ENCODE measurements at regions not wholly inside any gene's neighbourhood (a gene's known extent, or its start where the extent isn't known, plus 50 kb on each side); places are given as distances from the start of the nearest gene placed in this dataset.

DNA sequence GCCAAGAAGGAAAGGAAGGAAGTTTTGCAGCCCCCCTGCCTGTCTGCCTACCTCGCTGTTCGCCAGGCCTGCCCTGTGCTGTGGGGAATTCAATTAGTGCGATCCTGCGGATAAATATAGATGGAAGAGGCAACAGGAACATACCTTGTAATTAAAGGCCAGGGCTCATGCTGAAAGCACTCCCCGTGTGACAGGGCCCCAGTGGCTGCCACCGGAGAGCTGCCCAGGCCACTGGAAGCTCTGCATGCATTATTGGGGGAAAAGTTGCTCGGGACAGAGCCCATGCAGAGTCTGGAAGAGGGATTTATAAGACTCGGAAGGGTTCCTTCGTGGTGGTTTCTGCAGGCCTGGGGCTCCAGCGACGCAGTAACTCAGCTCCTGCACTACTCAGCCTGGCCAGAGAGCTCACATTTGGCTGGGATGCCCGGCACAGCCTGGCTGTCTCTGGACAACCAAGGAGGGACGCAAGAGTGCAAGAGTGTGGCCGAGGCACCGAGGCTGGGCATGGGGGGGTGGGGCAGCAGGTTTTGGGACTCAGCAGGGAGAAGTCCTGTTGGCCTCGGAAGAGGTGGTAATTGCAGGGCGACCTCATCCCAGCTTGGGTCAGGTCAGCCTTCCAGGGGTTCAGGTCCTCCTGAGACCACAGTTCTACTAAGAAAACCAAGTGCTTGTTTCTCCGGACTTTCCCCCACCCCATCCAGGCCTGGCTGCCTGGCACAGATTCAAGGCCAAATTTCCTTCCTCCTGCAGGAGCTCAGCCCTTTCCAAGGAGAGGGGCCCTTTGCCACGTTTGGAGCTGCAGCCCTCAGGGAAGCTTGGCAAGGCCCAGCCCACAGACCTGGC lies 68.1 kb upstream of the GGTA1 start:
- peaks cover 6% of the 10 kb centered on the region; the same call in 1 of the 2 replicates for H3K36me3 ChIP-seq
- TF ChIP-seq CTCF (IDR thresholded peaks at IDR 0.05; ENCODE audit: low read depth, low read length), result 0 out of 2 replicates have a peak, but pooled peaks have one; percentile 4
- peak overlapping the region; percentile 53 for H3K4me3 ChIP-seq (ENCODE audit: low read depth, low read length)
- no peaks in the 10 kb centered on the region for H3K27me3 ChIP-seq (ENCODE audit: insufficient read depth, low read depth, severe bottlenecking)
- no peaks in the 10 kb centered on the region for H3K9me3 ChIP-seq (ENCODE audit: severe bottlenecking)
- H3K27ac ChIP-seq, result peak overlapping the region; percentile 75
- peak; percentile 48 for DNase-seq

DNA sequence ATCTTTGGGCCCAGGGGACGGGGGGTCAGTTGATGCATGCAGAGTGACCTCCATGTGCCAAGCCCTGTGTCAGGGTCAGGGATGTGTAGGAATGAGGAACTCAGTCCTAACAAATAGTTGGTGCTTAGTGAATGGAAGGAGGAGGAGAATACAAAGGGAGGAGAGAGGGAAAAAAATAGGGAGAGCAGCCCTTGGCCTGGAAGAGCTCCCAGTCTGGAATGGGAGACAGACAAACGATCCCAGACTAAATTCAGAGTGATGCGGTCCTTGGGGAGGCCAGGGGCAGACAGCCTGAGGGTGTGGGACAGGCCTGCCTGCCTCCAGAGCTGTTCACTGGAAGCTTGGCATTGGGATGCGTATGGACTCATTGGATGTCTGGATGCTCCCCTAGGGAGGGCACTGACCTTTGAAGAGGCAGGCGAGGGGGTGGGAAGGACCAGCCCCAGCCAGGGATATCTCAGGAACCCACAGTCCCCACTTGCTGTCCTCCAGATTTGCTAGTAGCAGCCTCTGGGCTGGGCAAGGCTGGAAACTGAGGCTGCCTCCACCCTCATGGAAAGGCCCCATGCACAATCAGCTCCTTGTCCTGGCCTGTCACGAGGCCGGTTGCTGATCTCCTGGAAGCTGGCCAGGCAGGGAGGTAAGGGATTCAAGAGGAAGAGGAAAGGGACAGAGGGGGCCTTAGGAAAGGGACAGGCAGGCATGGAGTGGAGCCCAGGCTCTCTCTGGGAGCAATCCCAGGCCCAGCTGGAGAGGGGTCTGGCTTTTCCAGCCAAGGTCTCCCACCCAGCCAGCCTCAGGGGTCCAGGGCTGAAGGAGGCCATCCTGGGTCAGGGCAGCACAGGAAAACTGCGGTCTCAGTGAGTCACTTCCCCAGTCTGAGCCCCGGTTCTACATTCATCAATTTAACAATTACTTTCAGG lies 69.0 kb upstream of the GGTA1 start:
- no peak for DNase-seq
- Histone ChIP-seq H3K4me3 (ENCODE audit: low read depth, low read length) (no peak overlapping the region), H3K9me3 (ENCODE audit: severe bottlenecking) (no peaks in the 10 kb centered on the region), H3K27me3 (ENCODE audit: insufficient read depth, low read depth, severe bottlenecking) (no peaks in the 10 kb centered on the region), H3K36me3 (peaks cover 6% of the 10 kb centered on the region; the same call in 1 of the 2 replicates), H3K27ac (no peak overlapping the region; the same call in 1 of the 2 replicates)
- TF ChIP-seq CTCF (IDR thresholded peaks at IDR 0.05; ENCODE audit: low read depth, low read length), result no peak

DNA sequence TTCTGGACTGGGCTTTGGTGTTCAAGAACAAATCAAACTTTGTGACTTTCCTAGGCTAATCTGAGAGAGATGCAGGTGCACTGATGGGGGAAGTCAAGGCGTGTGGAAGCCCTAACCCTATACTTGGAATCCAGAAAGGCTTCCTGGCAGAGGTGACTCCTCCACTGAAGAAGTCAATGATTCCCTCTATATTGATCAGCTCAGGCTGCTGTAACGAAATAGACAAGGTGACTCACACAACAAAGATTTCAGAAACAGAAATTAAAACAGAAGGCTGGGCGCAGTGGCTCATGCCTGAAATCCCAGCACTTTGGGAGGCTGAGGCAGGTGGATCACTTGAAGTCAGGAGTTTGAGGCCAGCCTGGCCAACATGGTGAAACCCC lies 69.6 kb upstream of the GGTA1 start:
- no peak overlapping the region for H3K27ac ChIP-seq
- DNase-seq, result no peak

GRCh38 chr9:121572581-121572980 lies 72.9 kb upstream of the GGTA1 start:
- Histone ChIP-seq H3K36me3 (peaks cover 6% of the 10 kb centered on the region; the same call in 1 of the 2 replicates), H3K4me3 (ENCODE audit: low read depth, low read length) (no peak overlapping the region), H3K27me3 (ENCODE audit: insufficient read depth, low read depth, severe bottlenecking) (no peaks in the 10 kb centered on the region), H3K27ac (0 out of 2 replicates have a peak overlapping the region, but pooled peaks have one; percentile 3), H3K9me3 (ENCODE audit: severe bottlenecking) (no peaks in the 10 kb centered on the region)
- DNase-seq, result peak; percentile 62
- no peak for TF ChIP-seq CTCF (IDR thresholded peaks at IDR 0.05; ENCODE audit: low read depth, low read length)

More for the DNA sequence above, 69.6 kb upstream of the GGTA1 start:
- Histone ChIP-seq H3K36me3 (peaks cover 6% of the 10 kb centered on the region; the same call in 1 of the 2 replicates), H3K9me3 (ENCODE audit: severe bottlenecking) (no peaks in the 10 kb centered on the region), H3K4me3 (ENCODE audit: low read depth, low read length) (no peak overlapping the region), H3K27me3 (ENCODE audit: insufficient read depth, low read depth, severe bottlenecking) (no peaks in the 10 kb centered on the region)
- TF ChIP-seq CTCF (IDR thresholded peaks at IDR 0.05; ENCODE audit: low read depth, low read length), result no peak

DNA sequence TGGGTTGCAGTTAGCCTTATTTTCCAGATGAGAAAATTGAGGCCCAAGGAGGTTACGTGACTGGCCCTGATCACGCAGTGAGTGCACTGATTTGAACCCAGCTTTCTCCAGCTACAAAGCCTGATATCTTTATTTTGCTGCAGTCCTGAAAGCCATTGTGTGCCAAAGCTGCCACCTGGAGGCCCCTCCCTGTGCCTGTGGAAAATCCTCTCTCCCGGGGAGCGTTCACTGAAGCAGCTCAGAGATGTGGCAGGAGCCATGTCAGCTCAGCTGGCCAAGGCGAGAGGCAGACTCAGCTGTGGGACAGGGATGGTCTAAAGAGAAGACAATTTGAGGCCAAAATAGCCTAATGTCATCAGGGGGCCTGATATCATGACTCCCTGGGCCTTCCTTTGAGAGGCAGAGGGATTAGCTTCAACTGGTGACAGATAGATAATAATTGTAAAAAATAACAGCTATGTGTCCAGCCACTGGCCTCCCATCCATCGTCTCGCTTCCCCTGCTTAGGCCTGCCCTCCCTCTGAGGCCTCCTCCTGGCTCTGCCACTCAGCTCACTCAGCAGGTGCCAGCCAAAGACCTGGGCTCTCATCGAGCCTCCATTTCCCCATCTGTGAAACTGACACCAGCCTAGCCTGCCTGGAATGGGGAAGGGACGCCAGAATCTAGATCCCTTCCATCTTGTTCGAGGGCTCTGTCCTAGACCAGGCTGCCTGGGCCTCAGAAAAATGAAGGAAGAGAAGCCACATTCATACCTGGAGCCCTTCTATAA lies 74.3 kb upstream of the GGTA1 start:
- TF ChIP-seq CTCF (IDR thresholded peaks at IDR 0.05; ENCODE audit: low read depth, low read length), result peak; percentile 60
- Histone ChIP-seq H3K36me3 (peaks cover 6% of the 10 kb centered on the region; the same call in 1 of the 2 replicates), H3K4me3 (ENCODE audit: low read depth, low read length) (no peak overlapping the region), H3K27me3 (ENCODE audit: insufficient read depth, low read depth, severe bottlenecking) (no peaks in the 10 kb centered on the region), H3K27ac (peak overlapping the region; percentile 94), H3K9me3 (ENCODE audit: severe bottlenecking) (no peaks in the 10 kb centered on the region)
- peak; percentile 90 for DNase-seq
